Bronchial epithelial cell (primary cell): ENCODE measurements at regions not wholly inside any gene's neighbourhood (a gene's known extent, or its start where the extent isn't known, plus 50 kb on each side); places are given as distances from the start of the nearest gene placed in this dataset.

Experiments
- DNase-seq: peaks from one replicate; pipeline ENCODE4 v3.0.0-alpha.2; 2010; ENCODE audit warnings: low read depth
- FAIRE-seq: peaks from 2 replicates; lab custom pipeline; 2011; peaks lifted over from hg19 to GRCh38; lab: Jason Lieb, UNC
- H3K27me3 ChIP-seq: 2 replicates; pipeline ENCODE4 v1.5.1; 2011; ENCODE audit warnings: low read length; ENCODE audit not compliant: control insufficient read depth, insufficient read depth
- H3K36me3 ChIP-seq: 2 replicates; pipeline ENCODE4 v1.5.1; 2011; ENCODE audit warnings: low read length; ENCODE audit not compliant: control insufficient read depth, insufficient read depth
- H3K4me3 ChIP-seq: 2 replicates; pipeline ENCODE4 v1.5.1; 2011; ENCODE audit warnings: mild to moderate bottlenecking, low read depth, low read length, control low read depth
- TF ChIP-seq, protein P1 (sequence below): IDR thresholded peaks from 2 replicates; pipeline ENCODE4 v1.5.1; 2011; ENCODE audit warnings: mild to moderate bottlenecking, moderate library complexity, low read length, control low read depth, inconsistent platforms; ENCODE audit not compliant: insufficient read depth, severe bottlenecking

DNA sequence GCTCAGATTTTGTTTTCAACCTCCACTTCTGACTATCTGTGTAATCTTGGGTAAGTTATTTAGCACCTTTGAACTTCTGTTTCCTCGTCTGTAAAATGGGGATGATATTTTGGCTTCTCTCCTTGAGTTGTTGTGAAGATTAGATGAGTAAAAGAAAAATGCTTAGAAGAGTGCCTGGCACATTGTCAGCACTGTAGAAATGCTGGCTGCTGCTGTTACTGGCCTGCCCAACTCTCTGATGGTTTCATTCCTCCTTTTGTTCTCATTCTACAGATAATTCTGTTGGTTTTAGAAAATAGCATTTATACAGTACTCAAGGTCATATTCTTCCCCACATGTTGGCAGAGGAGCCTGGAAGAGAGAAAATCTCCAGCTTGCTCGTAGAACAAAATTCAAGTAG is 547.2 kb upstream of the JAG1 start:
- no peaks in the 10 kb centered on the region for H3K27me3 ChIP-seq
- no peak overlapping the region for H3K4me3 ChIP-seq
- no peak for DNase-seq
- FAIRE-seq = no peak
- TF ChIP-seq, protein P1, sequence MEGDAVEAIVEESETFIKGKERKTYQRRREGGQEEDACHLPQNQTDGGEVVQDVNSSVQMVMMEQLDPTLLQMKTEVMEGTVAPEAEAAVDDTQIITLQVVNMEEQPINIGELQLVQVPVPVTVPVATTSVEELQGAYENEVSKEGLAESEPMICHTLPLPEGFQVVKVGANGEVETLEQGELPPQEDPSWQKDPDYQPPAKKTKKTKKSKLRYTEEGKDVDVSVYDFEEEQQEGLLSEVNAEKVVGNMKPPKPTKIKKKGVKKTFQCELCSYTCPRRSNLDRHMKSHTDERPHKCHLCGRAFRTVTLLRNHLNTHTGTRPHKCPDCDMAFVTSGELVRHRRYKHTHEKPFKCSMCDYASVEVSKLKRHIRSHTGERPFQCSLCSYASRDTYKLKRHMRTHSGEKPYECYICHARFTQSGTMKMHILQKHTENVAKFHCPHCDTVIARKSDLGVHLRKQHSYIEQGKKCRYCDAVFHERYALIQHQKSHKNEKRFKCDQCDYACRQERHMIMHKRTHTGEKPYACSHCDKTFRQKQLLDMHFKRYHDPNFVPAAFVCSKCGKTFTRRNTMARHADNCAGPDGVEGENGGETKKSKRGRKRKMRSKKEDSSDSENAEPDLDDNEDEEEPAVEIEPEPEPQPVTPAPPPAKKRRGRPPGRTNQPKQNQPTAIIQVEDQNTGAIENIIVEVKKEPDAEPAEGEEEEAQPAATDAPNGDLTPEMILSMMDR = no peak
- H3K36me3 ChIP-seq = no peaks in the 10 kb centered on the region

DNA sequence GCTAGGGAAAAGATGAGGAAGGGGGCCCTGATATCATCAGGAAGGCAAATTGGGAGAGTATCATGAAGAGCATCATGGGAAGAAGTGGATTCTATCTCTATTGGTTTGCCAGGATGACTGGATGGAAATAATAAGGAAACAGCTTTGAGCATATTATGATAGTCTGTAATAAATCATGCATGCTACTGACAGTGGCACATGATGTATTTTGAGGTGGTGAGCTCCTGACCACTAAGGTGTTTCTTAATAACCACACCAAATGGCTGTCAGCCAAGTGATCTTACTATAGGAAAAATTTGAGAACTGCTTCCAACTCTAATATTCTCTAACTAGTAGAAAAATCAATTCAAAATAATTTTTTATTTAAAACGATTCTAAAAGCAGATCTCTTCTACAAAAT is 548.4 kb upstream of the JAG1 start:
- TF ChIP-seq, protein P1 = no peak
- Histone ChIP-seq H3K4me3 (no peak overlapping the region), H3K27me3 (no peaks in the 10 kb centered on the region), H3K36me3 (no peaks in the 10 kb centered on the region)
- DNase-seq = no peak
- no peak for FAIRE-seq

DNA sequence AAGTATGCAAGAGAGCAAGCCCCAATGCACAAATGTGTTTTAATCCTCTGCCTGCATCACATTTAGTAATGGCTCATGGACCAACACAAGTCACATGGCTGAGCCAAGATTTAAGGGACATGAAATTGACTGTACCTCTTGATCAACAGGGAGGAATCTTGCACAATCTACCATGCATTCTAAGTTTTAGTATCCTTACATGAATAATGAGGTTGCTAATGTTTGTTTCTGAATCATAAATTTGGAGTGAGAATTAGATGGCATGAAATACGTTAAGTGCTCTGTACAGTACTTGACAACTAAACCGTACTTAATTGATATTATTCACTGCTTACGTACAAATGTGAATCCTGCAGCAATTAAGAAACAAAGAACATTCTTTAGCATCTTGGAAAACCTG is 553.8 kb upstream of the JAG1 start:
- FAIRE-seq (no peak), DNase-seq (peak; percentile 42)
- Histone ChIP-seq H3K27me3 (no peaks in the 10 kb centered on the region), H3K36me3 (no peaks in the 10 kb centered on the region), H3K4me3 (no peak overlapping the region)
- TF ChIP-seq, protein P1 = no peak

DNA sequence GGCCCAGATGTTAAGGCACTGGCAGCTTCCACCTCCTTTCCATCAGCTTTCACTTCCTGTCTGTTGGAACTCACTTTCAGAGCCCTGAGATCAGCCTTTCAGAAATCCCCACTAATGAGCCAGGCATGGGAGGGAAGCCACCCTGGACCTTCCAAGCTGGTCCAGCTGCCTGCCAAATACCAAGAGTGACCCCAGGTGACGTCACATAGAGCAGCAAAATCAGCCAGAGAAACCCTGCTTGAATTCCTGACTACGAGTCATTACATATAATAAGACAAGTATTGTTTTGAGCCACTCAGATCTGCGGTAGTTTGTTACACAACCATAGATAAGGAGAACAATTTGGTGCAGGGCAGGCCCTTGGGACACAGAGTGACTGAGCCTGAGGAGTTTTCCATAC is 556.0 kb upstream of the JAG1 start:
- H3K4me3 ChIP-seq = no peak overlapping the region
- no peak for FAIRE-seq
- H3K27me3 ChIP-seq = no peaks in the 10 kb centered on the region
- TF ChIP-seq, protein P1 = no peak
- H3K36me3 ChIP-seq = no peaks in the 10 kb centered on the region
- DNase-seq = peak; percentile 81

DNA sequence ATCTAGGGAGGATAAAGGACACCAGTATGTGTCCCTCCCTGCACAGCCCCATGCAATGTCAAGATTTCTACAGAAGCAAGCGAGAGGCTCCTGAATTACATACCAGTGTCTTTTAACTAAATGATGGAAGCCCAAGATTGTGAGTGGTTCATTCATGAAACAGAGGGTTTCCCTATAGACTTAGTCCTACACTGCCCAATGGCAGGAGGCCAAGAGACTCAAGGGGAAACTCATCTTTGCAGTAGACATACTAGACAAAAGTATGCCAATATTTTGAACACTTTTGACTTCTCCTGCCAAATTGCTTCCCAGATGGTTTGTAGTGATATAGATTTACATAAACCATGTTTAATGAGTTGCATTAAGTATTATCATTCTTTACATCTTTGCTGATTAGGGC is 557.2 kb upstream of the JAG1 start:
- TF ChIP-seq, protein P1 = no peak
- DNase-seq (no peak), FAIRE-seq (no peak)
- Histone ChIP-seq H3K36me3 (no peaks in the 10 kb centered on the region), H3K4me3 (no peak overlapping the region), H3K27me3 (no peaks in the 10 kb centered on the region)
